Endothelial cell of umbilical vein (primary cell): ENCODE measurements at regions not wholly inside any gene's neighbourhood (a gene's known extent, or its start where the extent isn't known, plus 50 kb on each side); places are given as distances from the start of the nearest gene placed in this dataset.

Source experiments
- BruUV-seq: library from RNA; stranded (reverse); fragments of 400-500 nt; replicated peaks from 2 replicates; lab custom pipeline; 2021; lab: Mats Ljungman, UMichigan
- CTCF ChIA-PET: fragments of 300-600, 350-600 bp; sonication (Branson Sonifier 250); formaldehyde crosslinking; loops from one replicate; lab custom pipeline; 2021; ENCODE audit warnings: antibody characterized with exemption, inconsistent platforms; lab: Charles Lee
- POLR2A ChIA-PET: fragments of 300-600, 350-600 bp; sonication (Branson Sonifier 250); formaldehyde crosslinking; loops from one replicate; lab custom pipeline; 2021; ENCODE audit warnings: antibody characterized with exemption, inconsistent platforms; lab: Charles Lee
- DNase-seq: peaks from one replicate; pipeline ENCODE4 v3.0.0-alpha.2; 2011; ENCODE audit warnings: low read depth, low spot score
- FAIRE-seq: peaks from 2 replicates; lab custom pipeline; 2011; peaks lifted over from hg19 to GRCh38; lab: Jason Lieb, UNC
- H2AFZ ChIP-seq: 2 replicates; pipeline ENCODE4 v1.6.0; 2012; ENCODE audit warnings: low read depth, low read length, control low read depth, inconsistent platforms
- H3K27ac ChIP-seq: 2 replicates; pipeline ENCODE4 v1.5.1; 2011; ENCODE audit warnings: low read depth, mild to moderate bottlenecking, control low read depth, low read length, moderate library complexity; ENCODE audit not compliant: insufficient read depth
- H3K27me3 ChIP-seq, 2 experiments: 2 replicates each; pipeline versions ENCODE4 v1.6.0 to v1.6.1; 2011; ENCODE audit warnings: low read length in 2 of 2, mixed read lengths in 1 of 2; ENCODE audit not compliant: control insufficient read depth in 2 of 2, insufficient read depth in 2 of 2
- H3K36me3 ChIP-seq, 2 experiments: 2 replicates in 1 of 2; 3 replicates in 1 of 2; pipeline ENCODE4 v1.5.1; 2011; ENCODE audit warnings: low read length in 2 of 2, mild to moderate bottlenecking in 1 of 2, moderate library complexity in 1 of 2; ENCODE audit not compliant: control insufficient read depth in 2 of 2, insufficient read depth in 2 of 2; ENCODE audit errors: extremely low read depth in 1 of 2
- H3K4me1 ChIP-seq: 3 replicates; pipeline ENCODE4 v1.5.1; 2011; ENCODE audit warnings: mild to moderate bottlenecking, low read length; ENCODE audit not compliant: control insufficient read depth, insufficient read depth; ENCODE audit errors: extremely low read depth
- H3K4me2 ChIP-seq: 2 replicates; pipeline ENCODE4 v1.6.1; 2011; ENCODE audit warnings: low read length, control low read depth, mixed read lengths; ENCODE audit not compliant: insufficient read depth
- H3K4me3 ChIP-seq, 3 experiments: fragments of 200-600 bp in 1 of 3; sonication (generic), shearing (Covaris generic) in 1 of 3; replicated peaks in 1 of 3; 2 replicates each; pipeline ENCODE4 v1.5.1; 2011 to 2016; ENCODE audit warnings: control low read depth in 3 of 3, low read length in 3 of 3, mild to moderate bottlenecking in 2 of 3, inconsistent platforms in 1 of 3, low read depth in 1 of 3, moderate library complexity in 1 of 3; ENCODE audit not compliant: insufficient read depth in 1 of 3
- H3K79me2 ChIP-seq: 2 replicates; pipeline ENCODE4 v1.6.0; 2012; ENCODE audit warnings: low read length, inconsistent platforms; ENCODE audit not compliant: control insufficient read depth, insufficient read depth
- H3K9ac ChIP-seq: replicated peaks from 2 replicates; pipeline ENCODE3; 2011; ENCODE audit warnings: low read length, control low read depth; ENCODE audit not compliant: insufficient read depth; ENCODE audit errors: extremely low read depth
- H3K9me1 ChIP-seq: replicated peaks from 3 replicates; pipeline ENCODE4 v1.6.0; 2011; ENCODE audit warnings: mild to moderate bottlenecking, low read length; ENCODE audit not compliant: control insufficient read depth, insufficient read depth; ENCODE audit errors: extremely low read depth
- H3K9me3 ChIP-seq: replicated peaks from 2 replicates; pipeline ENCODE4 v1.5.1; 2012; ENCODE audit warnings: low read length, inconsistent platforms; ENCODE audit not compliant: control insufficient read depth, insufficient read depth
- H4K20me1 ChIP-seq: replicated peaks from 2 replicates; pipeline ENCODE3; 2011; ENCODE audit warnings: mild to moderate bottlenecking, low read length; ENCODE audit not compliant: control insufficient read depth, insufficient read depth; ENCODE audit errors: extremely low read depth
- CTCF ChIP-seq, 2 donors: IDR thresholded peaks; 1 replicate in 1 of 2; 2 replicates in 1 of 2; pipeline ENCODE4 v1.5.1; 2011; ENCODE audit warnings: low read length in 2 of 2, mild to moderate bottlenecking in 2 of 2, moderate library complexity in 2 of 2, control low read depth in 1 of 2, inconsistent platforms in 1 of 2, low read depth in 1 of 2; ENCODE audit not compliant: insufficient read depth in 1 of 2; ENCODE audit errors: extremely low read depth in 1 of 2
- FOS ChIP-seq: IDR thresholded peaks from 2 replicates; pipeline ENCODE4 v1.6.1; 2011; ENCODE audit warnings: mild to moderate bottlenecking, low read length, moderate library complexity, borderline replicate concordance; ENCODE audit not compliant: insufficient read depth
- GATA2 ChIP-seq: IDR thresholded peaks from 2 replicates; pipeline ENCODE4 v1.7.0; 2011; ENCODE audit warnings: low read depth, mild to moderate bottlenecking, moderate library complexity, mixed read lengths, low read length; ENCODE audit not compliant: insufficient read length, insufficient read depth
- JUN ChIP-seq: IDR thresholded peaks from 2 replicates; pipeline ENCODE4 v1.6.1; 2011; ENCODE audit warnings: borderline replicate concordance, low read depth; ENCODE audit not compliant: insufficient read length, insufficient read depth
- MYC ChIP-seq: IDR thresholded peaks from one replicate; pipeline ENCODE4 v1.6.1; 2011; ENCODE audit warnings: mild to moderate bottlenecking, low read depth, low read length
- POLR2A ChIP-seq: IDR thresholded peaks from 2 replicates; pipeline ENCODE4 v1.6.1; 2012; ENCODE audit warnings: low read depth, mild to moderate bottlenecking, control low read depth, low read length
- POLR2AphosphoS5 ChIP-seq: IDR thresholded peaks from 2 replicates; pipeline ENCODE4 v1.6.1; 2012; ENCODE audit warnings: low read depth, mild to moderate bottlenecking, control low read depth, low read length, moderate library complexity; ENCODE audit not compliant: insufficient read depth
- dilution Hi-C: fragments of 300-500 bp; cut with MboI; formaldehyde crosslinking; loops from one replicate; pipeline ENCODE4 v1.15.0; 2019; ENCODE audit warnings: low sequenced_read_pairs; ENCODE audit not compliant: extremely low pct_ligation_motif_present
- intact Hi-C: fragments of 100-400 bp; cut with micrococcal nuclease; formaldehyde crosslinking; loops from one replicate; pipeline ENCODE4 v1.10.0; 2022

GRCh38 chr4:81919223-81919622, 447.5 kb upstream of the RASGEF1B start:
- BruUV-seq = no TSS peak
- Histone ChIP-seq H4K20me1 (no peaks in the 10 kb centered on the region), H3K79me2 (no peaks in the 10 kb centered on the region), H3K9me1 (no peaks in the 10 kb centered on the region), H3K27ac (no peak overlapping the region), H3K9ac (no peak overlapping the region), H3K4me3 (no peak overlapping the region), H3K27me3 (no peaks in the 10 kb centered on the region), H3K4me2 (no peak overlapping the region), H2AFZ (no peak overlapping the region), H3K9me3 (no peaks in the 10 kb centered on the region), H3K36me3 (no peaks in the 10 kb centered on the region), H3K4me1 (no peaks in the 10 kb centered on the region)
- no peak for FAIRE-seq
- TF ChIP-seq MYC = no peak
- TF ChIP-seq CTCF (IDR thresholded peaks at IDR 0.05; ENCODE audit: extremely low read depth in 1 of 2, insufficient read depth in 1 of 2, low read depth in 1 of 2, low read length in 2 of 2) = peak in 1 of 2 donors; percentile 25
- ChIA-PET POLR2A (no interaction called here), CTCF (interaction anchor here (0.6 to 1.1 kb wide), 2 partner anchors 13 to 45 kb away, joined by 3 read pairs; no protein-coding TSS in a partner anchor)
- intact Hi-C loops (no loop called here), dilution Hi-C loops (no loop called here)
- DNase-seq = peak; percentile 3

- Histone ChIP-seq H4K20me1 (no peaks in the 10 kb centered on the region), H3K36me3 (no peaks in the 10 kb centered on the region), H3K9ac (no peak overlapping the region), H3K9me1 (no peaks in the 10 kb centered on the region), H2AFZ (no peak overlapping the region), H3K27ac (no peak overlapping the region), H3K79me2 (no peaks in the 10 kb centered on the region), H3K4me1 (no peaks in the 10 kb centered on the region), H3K9me3 (no peaks in the 10 kb centered on the region), H3K27me3 (no peaks in the 10 kb centered on the region), H3K4me3 (no peak overlapping the region), H3K4me2 (no peak overlapping the region)
- FAIRE-seq = no peak
- no peak for TF ChIP-seq CTCF (IDR thresholded peaks at IDR 0.05; ENCODE audit: extremely low read depth in 1 of 2, insufficient read depth in 1 of 2, low read depth in 1 of 2, low read length in 2 of 2)
- TF ChIP-seq POLR2AphosphoS5 = no peak
- no peak for TF ChIP-seq GATA2
- no peak for TF ChIP-seq FOS
- TF ChIP-seq MYC = no peak
- TF ChIP-seq JUN = no peak
- TF ChIP-seq POLR2A = no peak
- BruUV-seq = no TSS peak
- CTCF ChIA-PET = interaction anchor here (1.1 kb wide), 1 partner anchor 448 kb away, joined by 3 read pairs; no protein-coding TSS in a partner anchor
- intact Hi-C loops (no loop called here), dilution Hi-C loops (no loop called here)
- POLR2A ChIA-PET = no interaction called here
- no peak for DNase-seq
Measured at GRCh38 chr4:81915430-81915829, 443.7 kb upstream of the RASGEF1B start.
